IPS-NIHi11 (cell line): ENCODE measurements at regions not wholly inside any gene's neighbourhood (a gene's known extent, or its start where the extent isn't known, plus 50 kb on each side); places are given as distances from the start of the nearest gene placed in this dataset.
"Not testable (repeated sequence)": the region's sequence is repeated elsewhere in the genome, so short reads cannot be mapped to it uniquely, and the experiment has no call there.

Experiments used
- DNase-seq: peaks from one replicate; pipeline ENCODE4 v3.0.0; 2012; ENCODE audit warnings: mixed read lengths, low spot score

DNA sequence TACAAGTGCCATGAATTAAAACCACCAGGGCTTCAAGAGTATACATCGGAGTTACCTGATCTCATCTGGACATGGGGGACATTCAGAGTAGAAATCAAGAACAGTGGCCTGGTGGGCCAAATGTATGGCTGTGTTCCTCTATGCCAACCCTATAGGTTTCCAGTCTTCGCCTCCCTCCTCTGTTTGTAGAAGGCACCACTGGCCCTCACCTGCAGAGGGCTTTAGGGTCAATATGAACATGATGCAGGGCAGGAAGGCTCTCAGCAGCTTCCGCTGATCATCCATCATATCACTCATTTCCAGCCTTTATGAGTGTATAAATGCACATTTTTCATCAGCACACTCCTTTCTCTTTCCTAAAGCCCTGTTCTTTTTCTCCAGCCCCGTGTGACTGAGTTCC lies 555.5 kb upstream of the BRINP1 start:
- DNase-seq, result no peak

- no peak for DNase-seq
These were observed 547.9 kb upstream of the BRINP1 start for GRCh38 chr9:119917175-119917574.

DNA sequence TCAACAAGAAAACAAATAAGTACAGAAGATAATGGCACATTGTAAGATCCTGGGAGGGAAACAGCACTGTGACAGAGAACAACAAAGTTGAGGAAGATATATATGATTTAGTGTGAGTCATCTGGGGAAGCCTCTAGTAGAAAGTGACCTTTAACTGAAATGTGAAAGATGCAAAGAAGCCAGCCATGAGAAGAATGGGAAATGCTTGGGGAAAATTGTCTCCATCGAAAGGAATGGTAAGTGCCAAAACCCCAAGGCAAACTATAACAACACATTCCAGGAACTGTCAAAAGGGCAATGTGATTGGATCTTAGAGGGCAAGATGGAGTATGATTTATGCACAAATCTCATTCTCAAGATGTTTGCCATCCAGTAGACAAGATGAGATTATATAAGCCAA lies 537.8 kb upstream of the BRINP1 start:
- no peak for DNase-seq

DNA sequence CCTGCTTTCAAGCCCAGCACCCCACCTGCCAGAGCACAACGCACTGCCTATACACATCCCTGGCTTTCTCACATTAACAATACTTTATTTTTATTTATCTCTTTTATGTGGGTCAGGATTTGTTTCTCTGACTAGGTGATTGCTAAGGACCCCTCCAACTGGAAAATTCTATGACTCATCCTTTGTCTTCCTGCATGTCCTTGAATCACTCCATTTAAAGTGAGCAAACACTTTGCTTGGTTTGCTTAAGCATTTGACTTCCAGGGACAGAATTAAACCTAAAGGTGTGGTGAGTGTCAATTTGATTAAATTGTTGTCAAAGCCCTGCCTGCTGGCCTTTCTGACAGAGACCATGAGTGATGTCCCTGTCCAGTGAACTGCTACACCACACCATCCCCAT lies 536.5 kb upstream of the BRINP1 start:
- no peak for DNase-seq

GRCh38 chr9:119903851-119904250 lies 534.6 kb upstream of the BRINP1 start:
- DNase-seq, result no peak

GRCh38 chr9:119902611-119903010 lies 533.4 kb upstream of the BRINP1 start:
- no peak for DNase-seq

- no peak for DNase-seq
These were observed 529.1 kb upstream of the BRINP1 start for GRCh38 chr9:119898316-119898715.

GRCh38 chr9:119884438-119884837 lies 515.2 kb upstream of the BRINP1 start:
- DNase-seq, result no peak

DNA sequence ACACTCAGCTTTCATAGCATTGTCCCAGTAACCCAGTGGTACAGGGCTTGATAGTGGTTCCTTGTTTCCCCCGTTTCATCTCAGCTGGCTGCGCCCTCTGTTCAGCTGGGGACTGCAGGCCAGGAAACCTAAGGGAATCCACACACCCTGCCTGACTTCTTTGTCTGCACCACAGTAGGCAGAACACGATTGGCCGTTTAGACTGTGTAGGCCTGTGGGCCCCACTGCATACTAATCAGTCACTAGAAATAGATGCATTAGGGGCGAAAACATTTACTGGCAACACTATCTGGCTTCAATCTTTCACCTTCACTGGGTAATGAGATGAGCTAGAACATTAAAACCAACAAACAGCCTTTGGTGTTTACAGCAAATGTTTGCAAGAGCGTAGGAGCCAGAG lies 512.7 kb upstream of the BRINP1 start:
- no peak for DNase-seq

- no peak for DNase-seq
These were observed 511.1 kb upstream of the BRINP1 start for GRCh38 chr9:119880361-119880760.

DNA sequence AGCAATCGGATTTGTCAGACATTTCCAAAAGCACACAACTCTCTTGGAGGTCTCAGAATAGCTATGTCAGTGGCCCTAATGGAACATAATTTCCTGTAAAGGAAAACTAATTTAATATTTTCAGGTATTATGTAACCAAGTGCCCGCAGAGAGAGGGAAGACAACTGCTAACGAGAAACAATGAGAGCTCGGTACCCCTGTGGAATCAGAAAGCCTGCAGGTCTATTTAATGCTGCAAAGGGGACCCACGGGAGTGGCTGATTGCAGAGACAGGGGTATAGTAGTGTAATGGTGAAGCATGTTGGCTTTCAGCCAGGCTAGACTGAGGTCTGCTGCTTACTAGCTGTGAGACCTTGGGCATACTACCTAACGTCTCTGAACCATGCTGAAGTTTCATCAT lies 508.1 kb upstream of the BRINP1 start:
- DNase-seq, result no peak

- DNase-seq, result no peak
These were observed 504.6 kb upstream of the BRINP1 start for GRCh38 chr9:119873877-119874276.

GRCh38 chr9:119870251-119870650 lies 501.0 kb upstream of the BRINP1 start:
- DNase-seq, result not testable (repeated sequence)

- no peak for DNase-seq
These were observed 499.5 kb upstream of the BRINP1 start for GRCh38 chr9:119868694-119869093.

DNA sequence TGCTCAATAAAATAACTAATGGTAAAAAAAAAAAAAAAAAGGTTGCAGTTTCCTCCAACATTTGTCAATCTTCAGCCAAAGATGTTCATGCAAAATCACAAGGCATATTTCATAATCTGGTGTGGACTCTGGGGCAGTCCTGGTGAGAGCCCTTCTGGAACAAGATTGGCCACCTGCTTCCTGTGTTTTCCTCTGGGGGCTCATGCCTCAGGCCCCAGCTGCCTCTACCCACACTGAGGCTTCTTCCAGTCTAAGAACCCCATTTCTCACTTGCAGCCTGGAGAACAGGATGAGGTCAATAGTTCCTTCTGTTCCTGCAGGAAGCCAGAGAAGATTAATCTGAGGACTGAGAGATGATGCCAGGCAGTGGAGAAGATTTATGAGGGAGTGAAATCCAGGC lies 492.6 kb upstream of the BRINP1 start:
- DNase-seq, result no peak

- no peak for DNase-seq
These were observed 489.9 kb upstream of the BRINP1 start for GRCh38 chr9:119859128-119859527.

- no peak for DNase-seq
These were observed 483.9 kb upstream of the BRINP1 start for GRCh38 chr9:119853126-119853525.

DNA sequence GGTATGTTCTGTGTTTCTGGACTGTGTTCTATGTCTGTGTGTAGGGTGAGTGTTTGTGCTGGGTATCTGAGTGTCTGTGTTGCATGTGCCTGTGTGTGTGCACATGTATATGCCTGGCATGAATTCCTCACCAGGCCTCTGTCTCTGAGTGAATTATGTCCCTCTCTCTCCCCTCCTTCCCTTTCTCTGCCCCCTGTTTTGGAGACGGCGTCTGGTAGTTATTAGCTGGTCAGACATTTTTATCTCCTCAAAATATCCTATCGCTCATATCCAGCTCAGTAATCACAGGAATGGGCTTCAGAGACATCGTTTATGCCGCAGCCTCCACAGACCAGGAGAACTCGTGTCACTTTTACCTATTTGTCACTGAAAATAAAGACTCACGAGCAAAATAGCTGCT lies 483.2 kb upstream of the BRINP1 start:
- DNase-seq, result no peak

DNA sequence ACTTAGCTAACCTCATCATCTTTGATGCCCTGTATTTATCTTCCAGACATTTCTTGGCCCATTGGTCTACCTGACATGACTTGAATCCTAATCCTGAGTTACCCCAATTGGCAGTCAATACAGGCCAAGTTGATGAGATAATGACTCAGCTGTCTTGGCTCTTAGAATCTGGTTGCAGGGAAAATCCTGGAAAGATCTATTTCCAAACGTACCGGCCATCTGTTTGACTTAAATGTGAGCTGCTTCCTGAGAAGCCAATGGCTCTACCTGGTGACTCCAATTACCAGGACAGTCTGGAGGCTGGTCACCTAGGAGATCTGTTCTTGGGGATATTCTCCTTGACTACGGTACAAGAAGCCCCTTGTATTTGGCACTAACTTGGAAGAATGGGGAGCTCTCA lies 475.2 kb upstream of the BRINP1 start:
- DNase-seq, result no peak

- no peak for DNase-seq
These were observed 471.8 kb upstream of the BRINP1 start for GRCh38 chr9:119841016-119841415.

- no peak for DNase-seq
These were observed 470.7 kb upstream of the BRINP1 start for GRCh38 chr9:119839888-119840287.

- no peak for DNase-seq
These were observed 469.0 kb upstream of the BRINP1 start for GRCh38 chr9:119838210-119838609.

GRCh38 chr9:119836036-119836435 lies 466.8 kb upstream of the BRINP1 start:
- DNase-seq, result peak; percentile 17

DNA sequence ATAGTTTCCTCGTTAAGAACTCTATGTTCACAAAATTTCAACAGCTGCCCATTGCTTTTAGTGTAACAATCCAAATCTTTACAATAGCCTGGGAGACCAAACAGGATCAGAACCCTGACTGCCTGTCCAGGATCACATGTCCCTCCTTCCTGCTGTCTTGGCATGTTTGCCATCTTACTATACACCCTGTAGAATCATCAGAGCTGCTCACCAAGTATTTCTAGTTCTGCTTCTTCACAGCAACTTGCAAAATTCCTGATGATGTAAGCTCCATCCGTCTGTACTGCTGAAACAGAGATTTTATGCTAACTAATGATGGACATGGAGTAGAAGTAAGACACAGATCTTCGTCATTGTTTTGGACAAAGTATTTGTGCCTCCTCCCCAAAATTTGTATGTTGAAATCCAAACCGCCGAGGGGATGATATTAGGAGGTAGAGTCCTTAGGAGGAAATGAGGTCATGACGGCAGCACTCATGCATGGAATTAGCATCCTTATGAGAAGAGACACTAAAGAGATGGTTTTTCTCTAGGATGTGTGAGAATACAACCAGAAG lies 464.9 kb upstream of the BRINP1 start:
- no peak for DNase-seq

DNA sequence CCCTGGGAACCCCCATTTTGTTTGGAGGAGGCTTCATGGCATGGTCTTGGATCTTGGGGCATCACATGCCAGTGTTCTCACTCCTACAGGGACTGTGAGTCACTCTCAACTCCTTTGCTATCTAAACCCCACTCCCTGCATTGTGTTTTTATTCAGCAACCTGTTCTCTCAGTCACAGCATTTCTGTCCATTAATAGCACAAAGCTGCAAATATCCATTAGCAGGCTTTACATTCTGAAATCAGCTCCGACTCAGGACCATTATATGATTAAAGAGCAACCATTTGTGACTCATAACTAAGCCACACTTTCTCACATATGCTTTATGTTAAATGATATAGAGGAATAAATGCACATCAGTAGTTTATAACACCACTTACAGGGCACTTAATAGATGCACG lies 462.1 kb upstream of the BRINP1 start:
- no peak for DNase-seq
